Activated CD4-positive, alpha-beta memory T cell treated with anti-CD3 and anti-CD28 coated beads for 36 hours (primary cell): ENCODE measurements at regions not wholly inside any gene's neighbourhood (a gene's known extent, or its start where the extent isn't known, plus 50 kb on each side); places are given as distances from the start of the nearest gene placed in this dataset.

ENCODE experiments used
- CTCF ChIA-PET: fragments of 350-600 bp; sonication (Branson Sonifier 250); formaldehyde crosslinking; loops from one replicate; lab custom pipeline; 2021; ENCODE audit warnings: antibody characterized with exemption, inconsistent platforms; lab: Charles Lee
- POLR2A ChIA-PET: fragments of 350-600 bp; sonication (Branson Sonifier 250); formaldehyde crosslinking; loops from one replicate; lab custom pipeline; 2021; ENCODE audit warnings: antibody characterized with exemption; lab: Charles Lee
- DNase-seq: peaks from one replicate; pipeline ENCODE4 v3.0.0-alpha.2; 2020
- H3K27ac Mint-ChIP-seq: one replicate; pipeline ENCODE4 v1.8.0; 2021; ENCODE audit warnings: mixed read lengths
- H3K27me3 Mint-ChIP-seq: one replicate; pipeline ENCODE4 v1.8.0; 2021; ENCODE audit warnings: mixed read lengths
- H3K36me3 Mint-ChIP-seq: one replicate; pipeline ENCODE4 v1.8.0; 2021; ENCODE audit warnings: mixed read lengths
- H3K4me1 Mint-ChIP-seq: one replicate; pipeline ENCODE4 v1.8.0; 2021; ENCODE audit warnings: low read depth, mixed read lengths
- H3K4me3 Mint-ChIP-seq: one replicate; pipeline ENCODE4 v1.8.0; 2021; ENCODE audit warnings: mild to moderate bottlenecking, mixed read lengths
- H3K9me3 Mint-ChIP-seq: one replicate; pipeline ENCODE4 v1.8.0; 2021; ENCODE audit warnings: mixed read lengths
- intact Hi-C: fragments of 100-400 bp; cut with micrococcal nuclease; formaldehyde crosslinking; loops from one replicate; pipeline ENCODE4 v1.15.1; 2023

GRCh38 chr4:111789901-111790640 is 355.2 kb upstream of the FAM241A start:
- Mint-ChIP-seq H3K27me3 (no peaks in the 10 kb centered on the region), H3K9me3 (no peaks in the 10 kb centered on the region), H3K4me1 (no peaks in the 10 kb centered on the region), H3K36me3 (no peaks in the 10 kb centered on the region), H3K27ac (no peak overlapping the region), H3K4me3 (no peak overlapping the region)
- DNase-seq: no peak
- intact Hi-C loops: no loop called here
- CTCF ChIA-PET: no interaction called here
- POLR2A ChIA-PET: no interaction called here

DNA sequence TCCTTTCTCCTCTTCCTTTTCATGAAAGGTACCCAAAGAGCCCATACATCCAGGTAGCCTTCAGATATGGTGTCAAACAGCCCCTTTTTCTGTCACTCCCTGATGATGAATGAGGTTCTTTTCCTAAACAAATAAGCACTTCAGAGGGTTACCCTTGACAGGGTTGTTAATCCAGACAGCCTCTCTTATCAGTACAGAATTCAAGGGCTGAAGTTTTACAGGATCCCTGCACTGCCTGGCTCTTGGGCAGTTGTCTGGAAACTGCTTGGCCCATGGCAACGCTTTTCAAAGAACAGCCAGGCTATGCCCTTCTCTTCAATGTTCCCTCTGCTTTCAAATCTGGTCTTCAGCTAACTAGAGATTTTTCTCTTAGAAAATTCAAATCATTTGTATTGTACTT is 352.6 kb upstream of the FAM241A start:
- Mint-ChIP-seq H3K9me3 (no peaks in the 10 kb centered on the region), H3K36me3 (no peaks in the 10 kb centered on the region), H3K4me1 (no peaks in the 10 kb centered on the region), H3K27ac (no peak overlapping the region), H3K4me3 (no peak overlapping the region), H3K27me3 (no peaks in the 10 kb centered on the region)
- intact Hi-C loops: no loop called here
- CTCF ChIA-PET: no interaction called here
- POLR2A ChIA-PET: no interaction called here
- DNase-seq: no peak

- H3K4me3 Mint-ChIP-seq: no peak overlapping the region
- H3K27me3 Mint-ChIP-seq: no peaks in the 10 kb centered on the region
- ChIA-PET CTCF (no interaction called here), POLR2A (no interaction called here)
- H3K4me1 Mint-ChIP-seq: no peaks in the 10 kb centered on the region
- H3K9me3 Mint-ChIP-seq: no peaks in the 10 kb centered on the region
- H3K27ac Mint-ChIP-seq: no peak overlapping the region
- H3K36me3 Mint-ChIP-seq: no peaks in the 10 kb centered on the region
- no peak for DNase-seq
- intact Hi-C loops: no loop called here
Observed at GRCh38 chr4:111793433-111794091, 351.7 kb upstream of the FAM241A start.

DNA sequence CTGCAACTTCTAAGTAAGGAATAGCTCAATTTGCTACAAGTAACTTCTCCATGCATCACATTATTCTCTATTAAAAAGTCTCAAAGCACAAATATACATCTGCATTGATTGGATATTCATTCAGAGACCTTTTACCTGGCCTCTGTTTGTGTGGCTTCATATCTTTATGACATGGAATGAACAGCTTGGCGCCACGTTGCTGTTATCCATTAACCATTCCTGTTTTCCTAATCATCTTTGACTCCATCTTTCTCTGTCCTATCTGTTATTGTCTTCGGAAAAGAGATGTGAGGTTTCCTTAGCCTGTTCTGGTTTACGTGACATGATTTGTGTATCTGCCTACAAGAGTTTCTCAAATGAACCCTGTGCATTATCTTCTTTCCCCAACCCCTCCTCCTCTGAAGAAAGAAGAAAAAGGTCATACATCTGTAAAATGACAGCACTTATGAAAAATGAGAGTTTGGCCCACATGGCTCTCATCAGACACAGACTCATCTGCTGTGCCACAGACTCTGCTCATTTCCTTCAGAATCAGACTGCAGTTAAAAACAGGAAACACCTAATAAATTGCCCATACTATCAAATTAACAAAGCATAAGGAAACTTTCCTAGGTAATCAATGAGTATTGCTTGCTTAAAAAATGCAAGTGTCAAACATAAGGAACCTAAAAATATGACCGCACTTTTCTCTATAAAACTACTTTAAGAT is 347.6 kb upstream of the FAM241A start:
- no peak for DNase-seq
- intact Hi-C loops: no loop called here
- Mint-ChIP-seq H3K36me3 (no peaks in the 10 kb centered on the region), H3K4me3 (no peak overlapping the region), H3K4me1 (no peaks in the 10 kb centered on the region), H3K27me3 (no peaks in the 10 kb centered on the region), H3K9me3 (no peaks in the 10 kb centered on the region), H3K27ac (no peak overlapping the region)
- ChIA-PET CTCF (interaction anchor here (0.7 kb wide), 1 partner anchor 434 kb away, joined by 3 read pairs; no protein-coding TSS in a partner anchor), POLR2A (no interaction called here)

DNA sequence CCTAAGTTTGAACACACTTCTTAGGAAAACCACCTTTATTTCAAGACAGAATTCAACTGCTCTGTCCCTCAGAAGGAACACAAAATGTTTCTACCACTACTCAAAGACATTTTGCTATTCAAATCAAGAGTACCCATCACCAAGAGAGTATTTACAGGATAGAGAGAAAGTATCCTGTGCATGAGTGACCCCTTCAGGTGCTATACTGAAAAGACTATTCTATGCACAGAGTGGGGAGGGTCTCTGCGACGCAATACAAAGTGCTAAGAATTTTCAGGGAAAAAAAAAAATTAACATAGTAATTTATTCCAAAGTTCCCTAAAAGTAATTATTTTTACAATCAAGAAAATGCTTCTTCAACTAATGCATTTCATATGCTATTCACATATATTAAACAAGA is 346.4 kb upstream of the FAM241A start:
- H3K4me1 Mint-ChIP-seq: no peaks in the 10 kb centered on the region
- no peaks in the 10 kb centered on the region for H3K27me3 Mint-ChIP-seq
- intact Hi-C loops: no loop called here
- POLR2A ChIA-PET: no interaction called here
- H3K4me3 Mint-ChIP-seq: no peak overlapping the region
- no peaks in the 10 kb centered on the region for H3K36me3 Mint-ChIP-seq
- CTCF ChIA-PET: no interaction called here
- no peak overlapping the region for H3K27ac Mint-ChIP-seq
- no peaks in the 10 kb centered on the region for H3K9me3 Mint-ChIP-seq
- no peak for DNase-seq

- Mint-ChIP-seq H3K27me3 (no peaks in the 10 kb centered on the region), H3K36me3 (no peaks in the 10 kb centered on the region), H3K9me3 (no peaks in the 10 kb centered on the region), H3K4me3 (no peak overlapping the region), H3K4me1 (no peaks in the 10 kb centered on the region), H3K27ac (no peak overlapping the region)
- CTCF ChIA-PET: no interaction called here
- intact Hi-C loops: no loop called here
- DNase-seq: no peak
- POLR2A ChIA-PET: no interaction called here
Observed at GRCh38 chr4:111800551-111800950, 344.7 kb upstream of the FAM241A start.

DNA sequence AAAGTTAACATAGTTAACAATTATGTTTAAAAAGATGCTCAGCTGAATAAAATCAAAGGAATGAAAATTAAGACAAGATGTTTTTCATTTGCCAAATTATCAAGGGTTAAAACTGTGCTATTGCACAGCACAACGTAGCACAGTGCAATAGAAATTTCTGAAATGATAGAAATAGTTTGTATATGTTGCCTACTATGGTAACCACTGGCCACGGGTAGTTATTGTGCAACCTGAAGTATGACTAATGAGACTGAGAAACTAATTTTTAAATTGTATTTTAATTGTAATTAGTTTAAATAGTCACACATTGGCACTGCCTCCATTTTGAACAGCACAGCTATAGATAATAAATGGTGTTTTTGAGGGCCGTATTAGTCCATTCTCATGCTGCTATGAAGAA is 343.1 kb upstream of the FAM241A start:
- H3K27ac Mint-ChIP-seq: no peak overlapping the region
- H3K9me3 Mint-ChIP-seq: no peaks in the 10 kb centered on the region
- no peak overlapping the region for H3K4me3 Mint-ChIP-seq
- POLR2A ChIA-PET: no interaction called here
- H3K27me3 Mint-ChIP-seq: no peaks in the 10 kb centered on the region
- H3K36me3 Mint-ChIP-seq: no peaks in the 10 kb centered on the region
- CTCF ChIA-PET: no interaction called here
- intact Hi-C loops: no loop called here
- no peak for DNase-seq
- no peaks in the 10 kb centered on the region for H3K4me1 Mint-ChIP-seq

DNA sequence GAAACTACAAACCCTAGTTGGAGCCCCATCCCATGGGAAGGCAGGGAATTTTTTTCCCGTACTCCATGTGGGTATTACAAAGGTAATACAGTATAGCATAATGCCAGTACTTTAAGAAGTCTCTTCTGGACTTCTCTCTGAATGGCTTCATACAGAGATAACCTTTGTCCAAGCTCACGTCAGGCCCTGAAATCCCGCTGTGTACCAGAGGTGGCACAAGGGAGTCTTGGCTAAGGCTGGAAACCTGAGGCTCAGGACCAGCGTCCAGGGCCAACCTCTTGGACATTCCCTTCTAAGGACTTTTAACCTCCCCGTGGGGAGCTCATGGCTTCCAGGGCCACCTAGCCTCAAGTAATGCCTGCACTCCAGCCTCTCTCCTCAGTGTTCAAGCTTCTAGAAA is 338.9 kb upstream of the FAM241A start:
- ChIA-PET POLR2A (no interaction called here), CTCF (no interaction called here)
- H3K27me3 Mint-ChIP-seq: no peaks in the 10 kb centered on the region
- no peak overlapping the region for H3K27ac Mint-ChIP-seq
- H3K9me3 Mint-ChIP-seq: peaks cover 4% of the 10 kb centered on the region
- H3K4me3 Mint-ChIP-seq: no peak overlapping the region
- intact Hi-C loops: no loop called here
- H3K36me3 Mint-ChIP-seq: no peaks in the 10 kb centered on the region
- no peak for DNase-seq
- no peaks in the 10 kb centered on the region for H3K4me1 Mint-ChIP-seq

GRCh38 chr4:111807576-111807975 is 337.7 kb upstream of the FAM241A start:
- H3K36me3 Mint-ChIP-seq: no peaks in the 10 kb centered on the region
- H3K27ac Mint-ChIP-seq: no peak overlapping the region
- intact Hi-C loops: no loop called here
- ChIA-PET CTCF (no interaction called here), POLR2A (no interaction called here)
- no peaks in the 10 kb centered on the region for H3K4me1 Mint-ChIP-seq
- peaks cover 4% of the 10 kb centered on the region for H3K9me3 Mint-ChIP-seq
- no peaks in the 10 kb centered on the region for H3K27me3 Mint-ChIP-seq
- no peak overlapping the region for H3K4me3 Mint-ChIP-seq
- DNase-seq: no peak

DNA sequence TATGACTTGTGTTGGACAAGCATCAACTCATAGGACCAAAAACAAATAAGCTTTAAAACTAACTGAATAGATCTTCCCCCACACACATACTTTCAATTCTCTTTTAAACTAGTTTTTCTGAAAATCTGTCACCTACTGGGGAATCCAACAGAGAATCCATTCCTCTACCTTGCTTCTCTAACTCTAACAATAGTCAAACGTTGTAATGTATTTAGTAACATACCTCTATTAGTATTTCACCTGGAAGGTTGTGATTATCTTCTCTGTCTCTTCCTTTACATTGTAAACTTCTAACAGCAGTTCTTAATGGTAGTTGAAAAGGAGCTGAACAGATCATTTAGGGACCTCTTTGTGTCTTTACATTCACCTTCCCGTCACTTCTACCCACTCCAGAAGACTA is 337.1 kb upstream of the FAM241A start:
- intact Hi-C loops: no loop called here
- Mint-ChIP-seq H3K27me3 (no peaks in the 10 kb centered on the region), H3K4me1 (no peaks in the 10 kb centered on the region), H3K36me3 (no peaks in the 10 kb centered on the region), H3K27ac (no peak overlapping the region), H3K4me3 (no peak overlapping the region), H3K9me3 (peaks cover 4% of the 10 kb centered on the region)
- DNase-seq: no peak
- ChIA-PET CTCF (no interaction called here), POLR2A (no interaction called here)

DNA sequence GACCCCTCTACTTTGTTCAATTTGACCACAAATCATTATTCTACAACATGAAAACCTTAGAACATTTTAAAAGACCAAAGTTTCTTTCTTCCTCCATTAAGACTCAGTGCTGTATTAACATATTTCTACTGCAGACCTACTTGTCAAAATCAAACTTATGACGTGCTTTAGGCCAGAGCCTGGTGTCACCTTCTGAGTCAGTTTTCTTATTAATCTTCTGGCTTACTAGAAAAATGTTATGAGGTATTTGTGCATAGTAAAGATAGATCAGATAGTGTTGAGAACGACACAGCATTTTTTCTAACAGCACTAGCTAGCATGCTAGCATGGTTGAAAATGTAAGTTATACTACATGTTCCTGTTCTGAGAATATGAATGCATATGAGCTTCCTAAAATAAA is 333.6 kb upstream of the FAM241A start:
- Mint-ChIP-seq H3K27ac (no peak overlapping the region), H3K9me3 (peaks cover 9% of the 10 kb centered on the region), H3K27me3 (no peaks in the 10 kb centered on the region), H3K4me1 (no peaks in the 10 kb centered on the region), H3K4me3 (no peak overlapping the region), H3K36me3 (no peaks in the 10 kb centered on the region)
- intact Hi-C loops: no loop called here
- POLR2A ChIA-PET: no interaction called here
- CTCF ChIA-PET: no interaction called here
- no peak for DNase-seq

DNA sequence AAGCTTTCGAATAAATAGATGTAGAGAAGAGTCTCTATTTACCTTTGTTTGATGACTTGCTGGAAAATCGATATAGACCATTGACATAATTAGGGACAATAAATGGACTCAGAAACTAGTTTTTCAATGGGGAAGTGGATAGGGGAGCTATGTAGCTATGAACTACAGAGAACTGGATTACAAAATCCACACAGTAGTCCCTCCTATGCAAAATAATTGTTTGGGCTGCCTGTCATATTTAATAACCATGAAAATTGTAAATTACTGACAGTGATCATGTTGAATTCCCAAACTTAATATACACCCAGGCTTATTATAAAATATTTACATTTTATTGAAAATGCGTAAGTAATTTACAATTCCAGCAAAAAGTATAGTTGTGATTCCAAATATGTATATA is 333.1 kb upstream of the FAM241A start:
- CTCF ChIA-PET: no interaction called here
- Mint-ChIP-seq H3K36me3 (no peaks in the 10 kb centered on the region), H3K27me3 (no peaks in the 10 kb centered on the region), H3K4me3 (no peak overlapping the region), H3K27ac (no peak overlapping the region), H3K9me3 (peaks cover 10% of the 10 kb centered on the region), H3K4me1 (no peaks in the 10 kb centered on the region)
- no peak for DNase-seq
- intact Hi-C loops: no loop called here
- POLR2A ChIA-PET: no interaction called here
